GM19395 (cell line): ENCODE measurements at regions not wholly inside any gene's neighbourhood (a gene's known extent, or its start where the extent isn't known, plus 50 kb on each side); places are given as distances from the start of the nearest gene placed in this dataset.
"Not testable (repeated sequence)": the region's sequence is repeated elsewhere in the genome, so short reads cannot be mapped to it uniquely, and the experiment has no call there.

ENCODE experiments used
- ATAC-seq: cut with Tn5 transposase; IDR thresholded peaks from one replicate; pipeline ENCODE4 v1.9.1; 2021; ENCODE audit warnings: mild to moderate bottlenecking, moderate library complexity; ENCODE audit not compliant: unreplicated experiment

- no peak for ATAC-seq
Observed at GRCh38 chr3:5583920-5584319, 396.4 kb downstream of the EDEM1 start.

DNA sequence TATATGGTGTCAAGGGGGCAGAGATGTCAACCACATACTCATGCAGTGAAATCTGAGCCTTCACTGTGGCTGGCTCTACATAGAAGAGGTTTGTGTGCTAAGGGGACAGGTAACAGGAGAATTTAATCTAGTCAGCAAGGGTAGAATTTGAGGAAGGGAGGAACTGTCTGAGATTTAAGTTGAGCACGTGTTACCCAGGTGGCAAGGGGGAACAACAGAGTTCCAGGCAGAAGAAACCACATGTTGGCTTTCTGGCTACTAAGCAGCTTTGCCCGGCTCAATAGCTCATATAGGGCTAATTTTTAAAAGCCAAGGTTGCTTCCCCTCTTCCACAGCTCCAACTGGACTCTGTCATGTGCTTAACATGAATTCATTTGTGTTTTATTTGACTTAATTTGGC lies 397.6 kb downstream of the EDEM1 start:
- ATAC-seq: no peak

DNA sequence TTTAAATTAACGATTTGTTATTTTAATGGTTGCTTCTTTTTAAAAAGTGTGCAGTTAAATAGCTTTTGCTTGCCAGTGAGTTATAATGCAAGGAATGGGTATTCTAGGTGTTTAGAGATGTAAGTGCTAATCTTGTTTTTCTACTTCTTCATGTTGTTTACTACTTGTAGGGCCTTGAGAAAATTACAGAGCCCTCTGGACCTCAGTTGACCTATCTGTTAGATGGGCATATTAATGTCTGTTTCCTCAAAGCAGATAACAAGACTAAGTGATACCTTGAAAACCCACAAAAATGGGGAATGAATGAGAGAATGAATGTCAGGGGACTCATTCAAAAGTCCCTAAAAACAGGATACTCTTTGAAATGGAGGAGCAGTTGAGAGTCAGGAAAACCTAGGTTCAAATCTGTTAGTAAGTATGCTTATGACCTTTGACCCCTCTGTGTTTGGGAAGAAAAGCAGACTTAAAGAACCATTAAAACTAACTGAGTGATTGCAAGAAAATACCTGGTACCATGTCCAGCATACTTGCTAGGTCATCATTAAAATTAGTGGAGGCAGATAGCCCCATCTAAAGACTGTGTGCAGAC lies 419.5 kb downstream of the EDEM1 start:
- ATAC-seq: no peak

- ATAC-seq: no peak
Observed at GRCh38 chr3:5607581-5607980, 420.1 kb downstream of the EDEM1 start.

DNA sequence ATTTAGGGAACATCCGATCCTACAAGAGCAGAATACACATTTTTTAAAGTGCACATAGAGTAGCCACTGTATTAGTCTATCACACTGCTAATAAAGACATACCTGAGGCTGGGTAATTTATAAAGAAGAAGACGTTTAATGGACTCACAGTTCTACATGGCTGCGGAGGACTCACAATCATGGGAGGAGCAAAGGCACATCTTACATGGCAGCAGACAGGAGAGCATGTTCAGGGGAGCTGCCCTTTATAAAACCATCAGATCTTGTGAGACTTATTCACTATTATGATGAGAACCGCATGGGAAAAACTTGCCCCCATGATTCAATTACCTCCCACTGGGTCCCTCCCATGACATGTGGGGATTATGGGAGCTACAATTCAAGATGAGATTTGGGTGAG lies 421.5 kb downstream of the EDEM1 start:
- ATAC-seq: not testable (repeated sequence)

DNA sequence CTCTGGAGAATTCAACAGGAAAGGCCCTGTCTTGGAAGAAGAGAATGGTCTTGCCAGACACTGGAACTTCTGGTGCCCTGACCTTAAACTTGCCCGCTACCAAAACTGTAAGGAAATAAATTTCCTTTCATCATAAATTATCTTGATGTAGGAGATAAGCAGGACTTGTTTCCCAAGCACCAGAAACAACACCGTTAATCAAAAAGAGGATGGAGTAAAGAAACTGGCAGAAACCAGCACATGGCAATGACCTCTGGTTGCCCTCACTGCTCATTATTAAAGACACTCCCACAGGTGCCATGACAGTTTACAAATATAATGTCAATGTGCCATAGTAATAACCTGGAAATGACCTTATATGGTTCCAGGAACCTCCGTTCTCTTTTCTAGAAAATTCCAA lies 426.1 kb downstream of the EDEM1 start:
- ATAC-seq: no peak

GRCh38 chr3:5616873-5617272 lies 429.4 kb downstream of the EDEM1 start:
- ATAC-seq: peak; percentile 55

DNA sequence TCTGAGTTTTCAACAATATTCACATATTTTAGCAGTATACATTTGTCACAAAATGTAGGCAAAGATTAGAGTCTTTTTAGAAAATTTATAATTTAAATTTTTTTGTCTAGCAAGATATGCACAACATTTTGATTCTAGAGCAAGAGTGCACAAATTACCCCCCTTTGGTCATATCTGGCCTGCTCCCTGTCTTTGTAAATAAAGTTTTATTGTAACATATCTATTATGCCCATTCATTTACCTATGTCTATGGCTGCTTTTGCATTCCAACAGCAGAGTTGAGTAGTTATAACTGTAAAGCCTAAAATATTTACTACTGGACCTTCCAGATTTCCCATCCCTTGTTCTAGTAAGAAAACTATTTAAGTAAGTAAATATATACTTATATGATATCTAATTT lies 430.7 kb downstream of the EDEM1 start:
- no peak for ATAC-seq

- ATAC-seq: no peak
Observed at GRCh38 chr3:5630406-5630805, 442.9 kb downstream of the EDEM1 start.

- no peak for ATAC-seq
Observed at GRCh38 chr3:5633960-5634359, 446.5 kb downstream of the EDEM1 start.

DNA sequence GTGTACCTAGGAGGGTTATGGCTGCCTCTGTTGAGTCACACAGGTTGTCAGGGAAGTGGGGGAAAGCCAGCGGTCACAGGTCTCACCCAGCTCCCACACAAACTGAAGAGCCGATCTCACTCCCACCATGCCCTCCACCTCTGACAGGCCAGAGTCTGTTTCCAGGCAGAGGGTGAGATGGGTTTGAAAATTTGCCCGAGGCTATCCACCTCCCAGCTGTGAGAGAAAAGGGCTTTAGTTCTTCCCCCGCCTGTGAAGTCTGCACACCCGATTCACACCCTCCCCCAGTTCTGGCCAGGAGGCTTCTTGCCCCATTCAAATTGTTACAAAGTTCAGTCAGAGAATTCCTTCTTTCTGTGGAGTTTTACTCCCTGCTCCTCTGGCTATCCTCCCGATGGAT lies 446.9 kb downstream of the EDEM1 start:
- ATAC-seq: no peak

DNA sequence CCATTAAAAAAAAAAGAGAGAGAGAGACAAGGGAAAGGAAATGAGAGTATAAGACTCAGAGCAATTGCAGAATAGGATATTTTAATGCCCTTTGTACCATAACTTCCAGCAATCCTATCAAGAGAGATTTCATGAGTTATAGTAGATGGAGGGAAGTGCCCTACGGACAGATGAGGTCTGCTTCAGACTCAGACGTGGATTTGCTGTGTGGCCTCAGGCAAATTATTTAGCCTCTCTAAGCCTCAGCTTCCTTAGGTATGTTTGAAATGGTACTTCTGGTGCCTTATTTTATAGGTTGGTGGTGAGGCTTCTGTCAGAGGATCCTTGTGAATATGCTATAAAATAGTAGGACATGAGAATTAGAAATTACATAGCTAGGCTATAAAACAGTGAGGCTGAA lies 448.2 kb downstream of the EDEM1 start:
- no peak for ATAC-seq

DNA sequence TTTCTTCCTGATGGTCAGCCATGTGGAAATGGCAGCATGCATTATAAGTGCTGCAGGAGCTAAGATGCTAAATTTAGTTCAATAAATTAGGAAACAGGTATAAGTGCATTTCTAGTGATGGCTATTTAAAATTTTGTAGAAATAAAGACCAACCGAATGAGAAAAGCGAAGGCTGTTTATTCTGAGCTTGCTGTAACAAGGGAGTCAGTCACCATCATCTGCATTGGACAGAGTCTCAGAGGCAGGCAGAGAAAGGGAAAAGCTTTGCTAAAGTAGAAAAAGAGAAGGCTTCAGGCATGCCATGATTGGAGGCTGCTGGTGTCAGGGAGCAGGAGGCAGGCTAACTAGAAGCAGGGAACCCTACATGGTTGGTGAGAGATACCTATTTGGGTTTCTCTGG lies 451.0 kb downstream of the EDEM1 start:
- ATAC-seq: no peak

GRCh38 chr3:5644773-5645670 lies 457.5 kb downstream of the EDEM1 start:
- no peak for ATAC-seq

- no peak for ATAC-seq
Observed at GRCh38 chr3:5645692-5646410, 458.3 kb downstream of the EDEM1 start.

- no peak for ATAC-seq
Observed at GRCh38 chr3:5650303-5650702, 462.8 kb downstream of the EDEM1 start.

DNA sequence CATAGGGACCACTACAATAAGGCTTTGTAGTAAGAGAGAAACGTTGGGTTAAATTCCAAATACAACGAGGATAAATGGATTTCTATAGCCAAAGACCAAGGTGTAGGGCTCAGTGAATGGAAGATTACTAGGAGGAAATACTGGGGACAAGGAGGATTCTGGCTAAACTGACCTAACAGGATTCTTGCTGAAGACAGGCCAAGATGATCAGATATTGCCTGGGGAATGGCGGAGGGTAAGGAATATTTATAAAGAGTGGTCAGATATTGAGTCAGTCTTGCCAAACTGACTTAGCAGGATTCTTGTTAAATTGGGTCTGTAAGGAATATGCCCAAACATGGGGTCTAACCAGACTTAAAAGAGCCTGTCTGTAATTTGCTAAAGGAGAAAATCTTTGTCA lies 463.8 kb downstream of the EDEM1 start:
- no peak for ATAC-seq

DNA sequence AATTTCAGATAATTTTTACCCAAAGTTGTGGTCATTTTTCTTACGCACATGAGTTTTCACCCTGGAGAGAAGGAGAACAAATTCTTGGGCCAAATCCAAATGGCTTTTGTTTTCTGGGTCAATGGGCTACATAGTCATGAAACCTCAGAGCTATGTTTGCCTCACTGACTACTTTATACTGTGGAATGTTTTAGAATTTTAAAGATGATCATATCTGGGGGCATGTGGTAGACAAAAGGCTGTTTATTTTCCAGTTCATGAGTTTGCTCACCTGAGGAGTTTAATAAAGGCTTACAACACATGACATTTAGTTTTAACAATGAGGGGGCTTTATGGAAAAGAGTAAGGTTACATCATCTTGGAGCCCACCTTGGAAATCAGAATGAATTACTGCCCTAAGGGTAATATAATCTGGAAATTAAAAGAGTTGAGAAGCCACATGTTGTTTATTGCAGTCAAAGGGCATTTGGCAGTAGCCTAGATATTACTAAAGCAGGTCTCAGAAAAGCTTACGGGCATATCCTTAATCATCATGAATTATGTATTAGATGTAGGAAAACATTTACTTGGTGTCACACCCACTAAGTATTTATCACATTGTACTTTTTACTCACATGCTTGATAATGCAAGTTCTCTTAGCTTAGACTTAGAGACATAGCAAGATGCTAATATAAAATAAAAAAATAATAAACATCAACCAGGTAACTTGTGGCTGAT lies 466.1 kb downstream of the EDEM1 start:
- ATAC-seq: no peak

DNA sequence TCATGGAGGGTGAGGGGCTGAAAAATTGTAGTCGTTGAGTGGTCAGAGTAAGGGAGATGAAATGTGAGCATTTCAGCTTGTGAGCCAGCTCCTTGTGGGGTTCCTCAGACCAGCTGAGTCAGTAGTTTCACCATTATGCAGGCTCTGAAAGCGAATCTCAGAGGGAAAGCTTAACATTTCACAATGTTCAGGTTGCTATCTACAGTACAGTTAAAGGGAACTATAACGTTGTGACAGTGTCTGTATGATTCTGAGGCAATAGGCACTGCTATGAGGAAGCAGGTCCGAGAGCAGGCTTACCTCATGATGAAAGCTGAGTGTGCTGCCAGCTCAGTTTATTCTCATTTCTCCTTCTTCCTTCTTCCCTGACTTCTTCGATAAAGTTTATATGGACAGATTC lies 469.6 kb downstream of the EDEM1 start:
- no peak for ATAC-seq

GRCh38 chr3:5663601-5664000 lies 476.1 kb downstream of the EDEM1 start:
- no peak for ATAC-seq

- no peak for ATAC-seq
Observed at GRCh38 chr3:5666455-5666854, 478.9 kb downstream of the EDEM1 start.
